Heart right ventricle (tissue), 16 donors: ENCODE measurements at regions not wholly inside any gene's neighbourhood (a gene's known extent, or its start where the extent isn't known, plus 50 kb on each side); places are given as distances from the start of the nearest gene placed in this dataset.
A peak's percentile ranks its signal among the peaks of the same experiment; 100 is the strongest.

Source experiments
- ATAC-seq, 8 donors: fragments of 200-7000 bp; cut with Tn5 transposase; one replicate each; pipeline ENCODE4 v1.9.1; 2020; ENCODE audit warnings: mild to moderate bottlenecking in 8 of 8, moderate library complexity in 8 of 8, moderate number of reproducible peaks in 1 of 8
- DNase-seq, 2 donors: peaks; one replicate each; pipeline ENCODE4 v3.0.0-alpha.2; 2020
- H3K27ac ChIP-seq, 10 donors: fragments of 200-600 bp; sonication (generic) in 2 of 10; one replicate each; pipeline versions ENCODE4 v1.5.0 to v1.8.0; 2020 to 2022; ENCODE audit warnings: mild to moderate bottlenecking in 3 of 10
- H3K27me3 ChIP-seq, 7 donors: fragments of 200-600 bp; one replicate each; pipeline ENCODE4 v1.8.0; 2021 to 2022; ENCODE audit warnings: mild to moderate bottlenecking in 2 of 7
- H3K36me3 ChIP-seq, 9 donors: fragments of 200-600 bp; sonication (generic) in 1 of 9; one replicate each; pipeline versions ENCODE4 v1.5.0 to v1.8.0; 2020 to 2022; ENCODE audit warnings: mild to moderate bottlenecking in 2 of 9
- H3K4me1 ChIP-seq, 9 donors: fragments of 200-600 bp; sonication (generic) in 1 of 9; one replicate each; pipeline versions ENCODE4 v1.5.0 to v1.8.0; 2020 to 2022; ENCODE audit warnings: mild to moderate bottlenecking in 4 of 9
- H3K4me3 ChIP-seq, 10 donors: fragments of 200-600 bp; sonication (generic) in 2 of 10; one replicate each; pipeline versions ENCODE4 v1.5.0 to v1.8.0; 2020 to 2022; ENCODE audit warnings: mild to moderate bottlenecking in 7 of 10, moderate library complexity in 2 of 10
- H3K9me3 ChIP-seq, 11 donors: fragments of 200-600 bp in 10 of 11; sonication (generic) in 2 of 11; one replicate each; pipeline versions ENCODE4 v1.5.0 to v1.8.0; 2013 to 2022; ENCODE audit warnings: mild to moderate bottlenecking in 2 of 11, control low read depth in 1 of 11, moderate library complexity in 1 of 11
- WGBS, 2 donors: extraction: QIAGEN DNeasy Blood & Tissue Kit; methylation state at CpG; one replicate each; pipeline ENCODE4 v1.1.7; 2013; ENCODE audit warnings: inconsistent platforms in 1 of 2; 5-methylcytosine and 5-hydroxymethylcytosine counted together
- intact Hi-C, 10 donors: fragments of 100-400 bp; cut with DNase I; formaldehyde crosslinking; loops; one replicate each; pipeline versions ENCODE4 v1.11.1 to v1.14.2; 2022
- TF ChIP-seq, protein P1 (sequence below), 9 donors: fragments of 200-600 bp; sonication (generic) in 2 of 9; IDR thresholded peaks; one replicate each; pipeline versions ENCODE4 v1.5.0 to v1.8.0; 2021 to 2022; ENCODE audit warnings: antibody characterized with exemption in 9 of 9, mild to moderate bottlenecking in 5 of 9, moderate library complexity in 1 of 9
- donor health status: Arrhythmogenic right ventricular cardiomyopathy.
- donor health status: ischemic (EF 13 %, LVEDD 7.1; RV severe dilation, severe dysfunction).
- donor health status: healthy with polysubstance abuse.
- donor health status: DM: no; HTN: yes; CAD: no.
- donor health status: DM: no; HTN: no; CAD: no.
- donor health status: ischemic (EF 25% LVEDD 6.9; RV normal size, moderate dysfunction).
- donor health status: ischemic (EF 25% LVEDD 5.7; RV mildly dilated, moderate dysfunction).
- donor health status: healthy.
- donor health status: DM: yes; HTN: yes; CAD: no.
- donor health status: Ischemic cardiomyopathy.
- donor health status: ischemic (EF 35%, LVEDD 5.7; RV mildly dilated, moderate dysfunction).
- donor health status: nonischemic (EF 11% LVEDD 7.7; RV severe dilation, severe dysfunction).
- donor health status: DM: yes; HTN: yes; CAD: no.
- donor health status: PGD.
- donor health status: ischemic (EF 29% LVEDD 5.4; RV normal size, mild dysfunction).
- donor health status: nonischemic (EF 23%, LVEDD 6.1; RV moderate dilation, normal function).

DNA sequence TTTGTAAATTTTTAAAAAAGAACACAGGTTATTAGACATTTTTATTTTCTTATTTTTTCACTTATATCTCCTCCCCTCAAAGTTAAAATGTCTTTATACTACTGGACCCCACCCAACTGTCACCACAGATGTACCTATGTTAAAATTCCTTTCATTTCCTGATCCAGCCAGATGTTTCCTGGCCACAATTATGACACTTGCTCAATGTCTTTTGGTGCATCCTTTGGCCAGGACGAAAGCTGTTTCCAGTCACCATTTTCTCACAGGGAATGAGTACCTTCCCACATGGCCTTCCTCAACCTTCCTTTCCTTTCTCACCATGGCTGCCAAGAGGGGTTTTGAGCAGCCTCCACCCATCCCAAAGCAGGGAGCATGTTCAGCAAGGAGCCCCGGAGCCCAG, 365.7 kb upstream of the MAF start:
- intact Hi-C loops, result no loop called here
- H3K4me1 ChIP-seq, result peaks cover 0 to 12% (median 4%) of the 10 kb centered on the region in 9 donors
- no peaks in the 10 kb centered on the region for H3K36me3 ChIP-seq
- WGBS, 2 donors, result 46 to 59% methylated on average over 2 of the region's 2 CpGs
- H3K9me3 ChIP-seq, result no peaks in the 10 kb centered on the region
- peak in 1 of 8 donors; percentile 35 for ATAC-seq
- H3K4me3 ChIP-seq, result no peak overlapping the region
- peaks cover 0 to 7% (median 0%) of the 10 kb centered on the region in 7 donors for H3K27me3 ChIP-seq
- no peak overlapping the region for H3K27ac ChIP-seq
- no peak for DNase-seq
- TF ChIP-seq, protein P1, sequence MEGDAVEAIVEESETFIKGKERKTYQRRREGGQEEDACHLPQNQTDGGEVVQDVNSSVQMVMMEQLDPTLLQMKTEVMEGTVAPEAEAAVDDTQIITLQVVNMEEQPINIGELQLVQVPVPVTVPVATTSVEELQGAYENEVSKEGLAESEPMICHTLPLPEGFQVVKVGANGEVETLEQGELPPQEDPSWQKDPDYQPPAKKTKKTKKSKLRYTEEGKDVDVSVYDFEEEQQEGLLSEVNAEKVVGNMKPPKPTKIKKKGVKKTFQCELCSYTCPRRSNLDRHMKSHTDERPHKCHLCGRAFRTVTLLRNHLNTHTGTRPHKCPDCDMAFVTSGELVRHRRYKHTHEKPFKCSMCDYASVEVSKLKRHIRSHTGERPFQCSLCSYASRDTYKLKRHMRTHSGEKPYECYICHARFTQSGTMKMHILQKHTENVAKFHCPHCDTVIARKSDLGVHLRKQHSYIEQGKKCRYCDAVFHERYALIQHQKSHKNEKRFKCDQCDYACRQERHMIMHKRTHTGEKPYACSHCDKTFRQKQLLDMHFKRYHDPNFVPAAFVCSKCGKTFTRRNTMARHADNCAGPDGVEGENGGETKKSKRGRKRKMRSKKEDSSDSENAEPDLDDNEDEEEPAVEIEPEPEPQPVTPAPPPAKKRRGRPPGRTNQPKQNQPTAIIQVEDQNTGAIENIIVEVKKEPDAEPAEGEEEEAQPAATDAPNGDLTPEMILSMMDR (IDR thresholded peaks at IDR 0.05), result no peak

DNA sequence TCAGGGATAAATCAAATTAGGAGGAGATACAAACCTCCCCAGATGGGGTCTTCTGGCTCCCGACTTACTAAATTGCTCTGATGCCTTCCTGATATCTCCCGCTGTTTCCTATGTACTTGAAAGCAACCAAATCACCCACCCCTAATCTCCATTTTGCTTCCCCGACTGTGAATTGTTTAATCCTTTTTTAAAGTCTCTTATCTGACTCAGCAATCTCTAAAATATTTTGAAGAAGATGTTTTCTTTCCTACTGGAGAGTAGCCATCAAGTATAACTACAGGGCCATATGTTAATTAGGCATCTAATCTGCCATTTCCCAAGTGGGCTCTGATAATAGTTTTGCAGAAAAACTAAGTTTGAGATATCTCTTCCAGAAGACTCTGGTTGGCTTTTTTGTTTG, 365.2 kb upstream of the MAF start:
- Histone ChIP-seq H3K36me3 (no peaks in the 10 kb centered on the region), H3K27me3 (peaks cover 0 to 7% (median 0%) of the 10 kb centered on the region in 7 donors), H3K27ac (no peak overlapping the region), H3K4me1 (peaks cover 0 to 9% (median 4%) of the 10 kb centered on the region in 9 donors), H3K4me3 (no peak overlapping the region), H3K9me3 (no peaks in the 10 kb centered on the region)
- TF ChIP-seq, protein P1 (IDR thresholded peaks at IDR 0.05), result no peak
- intact Hi-C loops, result no loop called here
- ATAC-seq, result no peak
- no peak for DNase-seq
- WGBS, 2 donors, result 32 to 33% methylated on average over 3 of the region's 3 CpGs

DNA sequence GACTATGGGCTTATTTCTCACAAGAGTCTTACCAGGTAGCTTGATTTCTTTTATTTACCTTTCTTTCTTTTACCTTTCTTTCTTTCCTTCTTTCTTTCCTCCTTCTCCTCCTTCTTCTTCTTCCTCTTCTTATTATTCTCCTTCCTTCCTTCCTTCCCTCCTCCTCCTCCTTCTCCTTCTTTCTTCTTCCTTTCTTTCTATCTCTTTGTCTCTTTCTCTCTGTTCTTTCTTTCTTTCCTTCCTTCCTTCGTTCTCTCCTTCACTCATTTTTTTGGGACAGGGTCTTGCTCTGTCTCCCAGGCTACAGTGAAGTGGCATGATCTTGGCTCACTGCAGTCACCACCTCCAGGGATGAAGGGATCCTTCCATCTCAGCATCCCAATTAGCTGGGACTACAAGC, 363.6 kb upstream of the MAF start:
- Histone ChIP-seq H3K27ac (no peak overlapping the region), H3K4me3 (no peak overlapping the region), H3K27me3 (peaks cover 0 to 7% (median 0%) of the 10 kb centered on the region in 7 donors), H3K4me1 (no peaks in the 10 kb centered on the region), H3K36me3 (no peaks in the 10 kb centered on the region), H3K9me3 (no peaks in the 10 kb centered on the region)
- intact Hi-C loops, result no loop called here
- DNase-seq (no peak), ATAC-seq (no peak)
- TF ChIP-seq, protein P1 (IDR thresholded peaks at IDR 0.05), result no peak
- WGBS, 2 donors, result 45 to 49% methylated on average over 1 of the region's 1 CpG

DNA sequence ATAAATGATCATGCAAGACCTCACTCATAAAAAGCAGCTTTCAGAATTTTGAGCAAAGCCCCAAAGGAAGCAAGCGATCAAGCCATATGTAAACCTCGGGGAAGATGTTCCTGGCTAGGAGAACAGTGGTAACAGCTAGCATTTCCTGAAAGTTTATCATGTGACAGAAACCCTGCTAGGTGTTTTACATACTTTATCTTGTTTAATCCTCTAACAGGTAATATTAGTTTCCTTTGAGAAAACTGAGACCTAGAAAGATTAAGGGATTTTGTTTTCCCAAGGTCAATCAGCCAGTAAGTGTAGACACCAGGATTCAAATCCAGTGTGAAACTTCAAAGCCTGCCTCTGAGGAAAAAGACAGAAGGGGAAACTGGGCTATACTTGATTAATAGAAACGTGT, 362.4 kb upstream of the MAF start:
- ATAC-seq (no peak), DNase-seq (no peak)
- Histone ChIP-seq H3K4me1 (no peaks in the 10 kb centered on the region), H3K27me3 (peaks cover 0 to 7% (median 0%) of the 10 kb centered on the region in 7 donors), H3K9me3 (no peaks in the 10 kb centered on the region), H3K4me3 (no peak overlapping the region), H3K27ac (no peak overlapping the region), H3K36me3 (no peaks in the 10 kb centered on the region)
- TF ChIP-seq, protein P1 (IDR thresholded peaks at IDR 0.05), result no peak
- WGBS, 2 donors, result 61 to 62% methylated on average over 3 of the region's 3 CpGs
- intact Hi-C loops, result no loop called here
